ENCODE measurements at regions not wholly inside any gene's neighbourhood (a gene's known extent, or its start where the extent isn't known, plus 50 kb on each side); places are given as distances from the start of the nearest gene placed in this dataset.

GRCh38 chr18:6639305-6639704 lies 90.2 kb upstream of the ARHGAP28 start:
- no peaks in the 10 kb centered on the region for H3K4me1 Mint-ChIP-seq (ENCODE audit: insufficient read depth, unreplicated experiment)

GRCh38 chr18:6644836-6645627 lies 84.5 kb upstream of the ARHGAP28 start:
- no peaks in the 10 kb centered on the region for H3K9me3 Mint-ChIP-seq (ENCODE audit: unreplicated experiment)
- BruUV-seq (replicated peaks) = no TSS peak
- H3K4me3 Mint-ChIP-seq (ENCODE audit: unreplicated experiment) = no peak overlapping the region
- no peak overlapping the region for H3K27ac Mint-ChIP-seq (ENCODE audit: low read depth, unreplicated experiment)
- no peak for TF ChIP-seq CTCF (IDR thresholded peaks at IDR 0.05; ENCODE audit: unreplicated experiment)
- no peaks in the 10 kb centered on the region for H3K36me3 Mint-ChIP-seq (ENCODE audit: insufficient read depth, unreplicated experiment)
- POLR2A ChIA-PET = interaction anchor here (3.1 kb wide), 1 partner anchor 9 kb away, joined by 6 read pairs; no protein-coding TSS in a partner anchor
- DNase-seq (ENCODE audit: unreplicated experiment) = no peak
- CTCF ChIA-PET = interaction anchor here (0.7 kb wide), 1 partner anchor 257 kb away, joined by 3 read pairs; no protein-coding TSS in a partner anchor
- no peaks in the 10 kb centered on the region for H3K27me3 Mint-ChIP-seq (ENCODE audit: insufficient read depth, unreplicated experiment)
- no peaks in the 10 kb centered on the region for H3K4me1 Mint-ChIP-seq (ENCODE audit: insufficient read depth, unreplicated experiment)
- intact Hi-C loops (cut with micrococcal nuclease) = no loop called here

More at GRCh38 chr18:6639305-6639704, 90.2 kb upstream of the ARHGAP28 start:
- intact Hi-C loops (cut with micrococcal nuclease) = no loop called here
- BruUV-seq (replicated peaks) = no TSS peak
- ChIA-PET POLR2A (no interaction called here), CTCF (no interaction called here)
- Mint-ChIP-seq H3K4me3 (ENCODE audit: unreplicated experiment) (no peak overlapping the region), H3K36me3 (ENCODE audit: insufficient read depth, unreplicated experiment) (no peaks in the 10 kb centered on the region), H3K27ac (ENCODE audit: low read depth, unreplicated experiment) (no peak overlapping the region), H3K27me3 (ENCODE audit: insufficient read depth, unreplicated experiment) (no peaks in the 10 kb centered on the region), H3K9me3 (ENCODE audit: unreplicated experiment) (no peaks in the 10 kb centered on the region)
- TF ChIP-seq CTCF (IDR thresholded peaks at IDR 0.05; ENCODE audit: unreplicated experiment) = no peak
- no peak for DNase-seq (ENCODE audit: unreplicated experiment)

GRCh38 chr18:6646801-6647200 lies 82.7 kb upstream of the ARHGAP28 start:
- Mint-ChIP-seq H3K27me3 (ENCODE audit: insufficient read depth, unreplicated experiment) (no peaks in the 10 kb centered on the region), H3K36me3 (ENCODE audit: insufficient read depth, unreplicated experiment) (no peaks in the 10 kb centered on the region), H3K9me3 (ENCODE audit: unreplicated experiment) (no peaks in the 10 kb centered on the region), H3K27ac (ENCODE audit: low read depth, unreplicated experiment) (no peak overlapping the region), H3K4me1 (ENCODE audit: insufficient read depth, unreplicated experiment) (peaks cover 9% of the 10 kb centered on the region), H3K4me3 (ENCODE audit: unreplicated experiment) (no peak overlapping the region)
- TF ChIP-seq CTCF (IDR thresholded peaks at IDR 0.05; ENCODE audit: unreplicated experiment) = no peak
- intact Hi-C loops (cut with micrococcal nuclease) = no loop called here
- BruUV-seq (replicated peaks) = no TSS peak
- POLR2A ChIA-PET = interaction anchor here (3.1 kb wide), 1 partner anchor 10 kb away, joined by 6 read pairs; no protein-coding TSS in a partner anchor
- DNase-seq (ENCODE audit: unreplicated experiment) = no peak
- CTCF ChIA-PET = no interaction called here

GRCh38 chr18:6648581-6648980 lies 80.9 kb upstream of the ARHGAP28 start:
- TF ChIP-seq CTCF (IDR thresholded peaks at IDR 0.05; ENCODE audit: unreplicated experiment) = no peak
- ChIA-PET CTCF (interaction anchor here (0.6 to 0.7 kb wide), 2 partner anchors 71 to 352 kb away, joined by 3 to 7 read pairs; no protein-coding TSS in a partner anchor), POLR2A (no interaction called here)
- Mint-ChIP-seq H3K4me3 (ENCODE audit: unreplicated experiment) (no peak overlapping the region), H3K4me1 (ENCODE audit: insufficient read depth, unreplicated experiment) (peaks cover 12% of the 10 kb centered on the region), H3K36me3 (ENCODE audit: insufficient read depth, unreplicated experiment) (no peaks in the 10 kb centered on the region), H3K27ac (ENCODE audit: low read depth, unreplicated experiment) (no peak overlapping the region), H3K9me3 (ENCODE audit: unreplicated experiment) (no peaks in the 10 kb centered on the region), H3K27me3 (ENCODE audit: insufficient read depth, unreplicated experiment) (no peaks in the 10 kb centered on the region)
- intact Hi-C loops (cut with micrococcal nuclease) = no loop called here
- DNase-seq (ENCODE audit: unreplicated experiment) = peak; percentile 8
- BruUV-seq (replicated peaks) = no TSS peak

Measured in MCF 10A (cell line).